Neural crest cell (in vitro differentiated cells): ENCODE measurements at regions not wholly inside any gene's neighbourhood (a gene's known extent, or its start where the extent isn't known, plus 50 kb on each side); places are given as distances from the start of the nearest gene placed in this dataset.

Source experiments
- DNase-seq: peaks from one replicate; pipeline ENCODE4 v3.0.0; 2021; ENCODE audit warnings: low read depth, mixed read lengths, low spot score
- H3K27ac Mint-ChIP-seq: one replicate; pipeline ENCODE4 v1.8.0; 2021; ENCODE audit warnings: mild to moderate bottlenecking, mixed read lengths; ENCODE audit not compliant: unreplicated experiment
- H3K27me3 Mint-ChIP-seq: 2 replicates; pipeline ENCODE4 v1.8.0; 2021; ENCODE audit warnings: low read depth, mild to moderate bottlenecking, mixed read lengths
- H3K36me3 Mint-ChIP-seq: 2 replicates; pipeline ENCODE4 v1.8.0; 2021; ENCODE audit warnings: low read depth, mild to moderate bottlenecking, mixed read lengths
- H3K4me1 Mint-ChIP-seq: 2 replicates; pipeline ENCODE4 v1.8.0; 2021; ENCODE audit warnings: mixed read lengths
- H3K4me3 Mint-ChIP-seq: one replicate; pipeline ENCODE4 v1.8.0; 2021; ENCODE audit warnings: mild to moderate bottlenecking, mixed read lengths
- H3K9me3 Mint-ChIP-seq: 2 replicates; pipeline ENCODE4 v1.8.0; 2021; ENCODE audit warnings: mixed read lengths
- CTCF ChIP-seq: fragments of 200-600 bp; sonication (generic); conservative IDR thresholded peaks from 2 replicates; pipeline ENCODE4 v1.5.0; 2021; ENCODE audit warnings: antibody characterized with exemption, mild to moderate bottlenecking

- TF ChIP-seq CTCF, result no peak
- H3K27me3 Mint-ChIP-seq, result no peaks in the 10 kb centered on the region
- H3K36me3 Mint-ChIP-seq, result no peaks in the 10 kb centered on the region
- no peak overlapping the region for H3K27ac Mint-ChIP-seq
- peaks cover 4% of the 10 kb centered on the region for H3K9me3 Mint-ChIP-seq
- DNase-seq, result no peak
- H3K4me3 Mint-ChIP-seq, result no peak overlapping the region
- H3K4me1 Mint-ChIP-seq, result no peaks in the 10 kb centered on the region
Measured at GRCh38 chr10:4546500-4546899, 279.5 kb upstream of the AKR1E2 start.

- H3K27ac Mint-ChIP-seq, result no peak overlapping the region
- no peak for TF ChIP-seq CTCF
- H3K4me3 Mint-ChIP-seq, result no peak overlapping the region
- no peaks in the 10 kb centered on the region for H3K4me1 Mint-ChIP-seq
- DNase-seq, result no peak
- H3K9me3 Mint-ChIP-seq, result peaks cover 4% of the 10 kb centered on the region
- H3K36me3 Mint-ChIP-seq, result no peaks in the 10 kb centered on the region
- H3K27me3 Mint-ChIP-seq, result no peaks in the 10 kb centered on the region
Measured at GRCh38 chr10:4545062-4545461, 280.9 kb upstream of the AKR1E2 start.

- Mint-ChIP-seq H3K4me3 (no peak overlapping the region), H3K9me3 (peaks cover 3% of the 10 kb centered on the region), H3K4me1 (no peaks in the 10 kb centered on the region), H3K27ac (no peak overlapping the region), H3K36me3 (no peaks in the 10 kb centered on the region), H3K27me3 (no peaks in the 10 kb centered on the region)
- TF ChIP-seq CTCF, result no peak
- DNase-seq, result no peak
Measured at GRCh38 chr10:4543938-4544533, 282.0 kb upstream of the AKR1E2 start.

- Mint-ChIP-seq H3K9me3 (peaks cover 16% of the 10 kb centered on the region), H3K4me1 (no peaks in the 10 kb centered on the region), H3K36me3 (peaks cover 3% of the 10 kb centered on the region), H3K4me3 (no peak overlapping the region), H3K27ac (no peak overlapping the region), H3K27me3 (no peaks in the 10 kb centered on the region)
- no peak for DNase-seq
- no peak for TF ChIP-seq CTCF
Measured at GRCh38 chr10:4541292-4541691, 284.7 kb upstream of the AKR1E2 start.

GRCh38 chr10:4538016-4538415 is 288.0 kb upstream of the AKR1E2 start:
- Mint-ChIP-seq H3K4me3 (no peak overlapping the region), H3K4me1 (no peaks in the 10 kb centered on the region), H3K27ac (no peak overlapping the region), H3K9me3 (peaks cover 17% of the 10 kb centered on the region), H3K27me3 (no peaks in the 10 kb centered on the region), H3K36me3 (peaks cover 3% of the 10 kb centered on the region)
- DNase-seq, result no peak
- TF ChIP-seq CTCF, result no peak
